ENCODE measurements at regions not wholly inside any gene's neighbourhood (a gene's known extent, or its start where the extent isn't known, plus 50 kb on each side); places are given as distances from the start of the nearest gene placed in this dataset.
"Not testable (repeated sequence)": the region's sequence is repeated elsewhere in the genome, so short reads cannot be mapped to it uniquely, and the experiment has no call there.

DNA sequence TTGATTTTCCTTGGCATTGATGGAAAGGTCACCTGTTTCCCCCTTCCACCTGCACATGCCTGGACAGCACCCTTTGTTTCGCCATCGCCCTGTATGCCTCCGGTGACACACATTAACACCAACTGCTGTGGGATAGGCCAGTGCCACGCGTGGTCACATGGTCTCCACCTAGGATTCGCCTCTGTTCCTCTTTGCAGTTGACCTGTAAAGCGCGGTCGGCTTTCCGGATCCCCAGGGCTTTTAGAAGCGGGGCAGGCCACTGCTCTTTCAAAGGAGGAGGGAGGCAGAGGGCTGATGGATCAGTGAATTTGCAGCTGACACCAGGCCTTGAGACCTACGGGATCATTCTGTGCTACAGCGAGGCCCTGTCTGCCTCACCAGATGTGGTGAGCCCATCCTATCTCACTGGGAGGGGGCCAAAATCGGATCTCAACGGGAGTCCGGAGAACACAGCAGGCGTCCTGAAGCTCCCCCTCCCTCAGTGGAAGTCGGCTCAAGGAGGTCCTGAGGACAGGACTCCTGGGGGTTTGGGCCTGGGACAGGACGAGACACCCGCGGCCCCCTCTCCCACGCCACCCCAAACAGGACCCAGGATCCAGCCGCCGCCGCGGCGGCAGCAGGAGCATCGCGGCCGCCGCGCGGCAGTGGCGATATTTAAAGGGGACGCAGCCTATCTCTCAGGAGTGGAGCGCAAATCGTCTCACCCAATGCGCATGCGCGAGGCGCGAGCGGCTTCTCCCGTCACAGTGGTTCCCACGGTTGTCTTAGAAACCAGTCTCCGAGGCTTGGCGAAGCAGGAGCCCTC, 973.8 kb upstream of the DEFB115 start:
- not testable (repeated sequence) for H3K9me3 ChIP-seq (ENCODE audit: control insufficient read depth, low read length); H3K4me1 ChIP-seq (ENCODE audit: control insufficient read depth, insufficient read depth, low read length, poor library complexity, severe bottlenecking); H3K27me3 ChIP-seq (replicated peaks; ENCODE audit: control insufficient read depth, insufficient read depth, low read length, poor library complexity, severe bottlenecking); H3K36me3 ChIP-seq (ENCODE audit: control insufficient read depth, insufficient read depth, low read length)
- Histone ChIP-seq H3K4me3 (ENCODE audit: insufficient read depth, low read depth, low read length, poor library complexity, severe bottlenecking) (peak overlapping the region; percentile 48), H3K27ac (ENCODE audit: insufficient read depth, low read length, poor library complexity, severe bottlenecking) (peak overlapping the region; percentile 7)
- peak in 2 of 3 donors; percentile 74 to 76 for DNase-seq

DNA sequence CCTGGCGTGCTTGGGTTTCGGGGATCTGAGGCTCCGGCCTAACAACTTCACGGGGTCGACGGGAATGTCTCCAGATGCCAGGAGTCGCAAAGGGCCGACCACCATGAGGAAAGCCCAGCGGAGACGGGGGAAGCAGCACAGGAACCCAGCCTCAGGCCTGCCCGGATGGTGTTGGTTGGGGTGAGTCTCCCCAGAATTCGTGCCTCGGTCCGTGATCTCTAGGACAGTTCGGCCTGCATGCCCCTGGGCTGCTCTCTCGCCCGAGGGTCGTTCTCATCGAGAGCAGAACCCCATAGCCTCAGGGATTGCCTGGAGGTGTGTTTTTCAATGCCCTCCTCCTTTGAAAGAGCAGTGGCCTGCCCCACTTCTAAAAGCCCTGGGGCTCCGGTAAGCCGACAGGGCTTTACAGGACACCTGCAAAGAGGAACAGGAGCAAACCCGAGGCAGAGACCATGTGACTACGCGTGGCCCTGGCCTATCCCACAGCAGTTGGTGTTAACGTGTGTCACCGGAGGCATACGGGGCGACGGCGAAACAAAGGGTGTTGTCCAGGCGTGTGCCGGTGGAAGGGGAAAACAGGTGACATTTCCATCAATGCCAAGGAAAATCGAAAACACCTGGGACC, 973.1 kb upstream of the DEFB115 start:
- Histone ChIP-seq H3K9me3 (ENCODE audit: control insufficient read depth, low read length) (no peaks in the 10 kb centered on the region), H3K27me3 (replicated peaks; ENCODE audit: control insufficient read depth, insufficient read depth, low read length, poor library complexity, severe bottlenecking) (no peaks in the 10 kb centered on the region), H3K4me1 (ENCODE audit: control insufficient read depth, insufficient read depth, low read length, poor library complexity, severe bottlenecking) (no peaks in the 10 kb centered on the region), H3K4me3 (ENCODE audit: insufficient read depth, low read depth, low read length, poor library complexity, severe bottlenecking) (peak overlapping the region; percentile 48), H3K27ac (ENCODE audit: insufficient read depth, low read length, poor library complexity, severe bottlenecking) (no peak overlapping the region), H3K36me3 (ENCODE audit: control insufficient read depth, insufficient read depth, low read length) (no peaks in the 10 kb centered on the region)
- DNase-seq = no peak

DNA sequence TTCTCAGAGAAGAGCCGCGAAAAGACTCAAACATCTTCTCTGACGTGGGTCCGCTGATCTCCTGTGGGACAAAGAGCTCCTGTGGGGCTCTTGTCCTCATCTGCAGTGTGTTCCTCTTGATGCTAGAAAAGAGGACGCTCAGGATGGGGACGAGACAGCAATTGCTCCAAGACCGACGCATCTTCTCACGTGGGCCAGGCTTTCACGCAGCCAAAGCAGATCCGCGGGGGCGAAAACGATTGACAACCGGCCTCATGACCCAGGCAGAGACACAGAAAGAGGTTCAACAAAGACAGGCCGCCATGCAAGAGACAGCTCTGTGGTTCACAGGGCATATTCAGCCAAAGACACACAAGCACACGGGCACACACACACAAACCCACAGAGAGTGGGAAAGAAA, 971.8 kb upstream of the DEFB115 start:
- Histone ChIP-seq H3K36me3 (ENCODE audit: control insufficient read depth, insufficient read depth, low read length) (no peaks in the 10 kb centered on the region), H3K4me3 (ENCODE audit: insufficient read depth, low read depth, low read length, poor library complexity, severe bottlenecking) (no peak overlapping the region), H3K4me1 (ENCODE audit: control insufficient read depth, insufficient read depth, low read length, poor library complexity, severe bottlenecking) (no peaks in the 10 kb centered on the region), H3K27me3 (replicated peaks; ENCODE audit: control insufficient read depth, insufficient read depth, low read length, poor library complexity, severe bottlenecking) (no peaks in the 10 kb centered on the region), H3K27ac (ENCODE audit: insufficient read depth, low read length, poor library complexity, severe bottlenecking) (no peak overlapping the region), H3K9me3 (ENCODE audit: control insufficient read depth, low read length) (no peaks in the 10 kb centered on the region)
- DNase-seq = no peak

DNA sequence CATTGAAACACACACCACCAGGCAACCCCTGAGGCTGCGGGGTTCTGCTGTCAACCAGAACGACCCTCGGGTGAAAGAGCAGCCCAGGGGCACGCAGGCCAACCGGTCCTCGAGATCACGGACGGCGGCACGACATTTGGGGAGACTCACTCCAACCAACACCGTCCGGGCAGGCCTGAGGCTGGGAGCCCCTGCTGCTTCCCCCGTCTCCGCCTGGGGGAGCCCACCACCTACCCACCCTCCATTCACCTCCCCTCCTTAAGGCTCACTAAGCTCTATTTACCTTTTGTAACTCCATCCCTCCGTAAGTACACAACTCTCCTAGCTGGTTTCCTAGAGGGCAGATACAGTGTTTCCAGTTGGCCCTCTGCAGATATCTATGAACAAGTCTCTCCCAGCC, 971.3 kb upstream of the DEFB115 start:
- no peaks in the 10 kb centered on the region for H3K36me3 ChIP-seq (ENCODE audit: control insufficient read depth, insufficient read depth, low read length)
- no peak overlapping the region for H3K27ac ChIP-seq (ENCODE audit: insufficient read depth, low read length, poor library complexity, severe bottlenecking)
- H3K27me3 ChIP-seq (replicated peaks; ENCODE audit: control insufficient read depth, insufficient read depth, low read length, poor library complexity, severe bottlenecking) = no peaks in the 10 kb centered on the region
- no peaks in the 10 kb centered on the region for H3K4me1 ChIP-seq (ENCODE audit: control insufficient read depth, insufficient read depth, low read length, poor library complexity, severe bottlenecking)
- no peaks in the 10 kb centered on the region for H3K9me3 ChIP-seq (ENCODE audit: control insufficient read depth, low read length)
- H3K4me3 ChIP-seq (ENCODE audit: insufficient read depth, low read depth, low read length, poor library complexity, severe bottlenecking) = no peak overlapping the region
- no peak for DNase-seq

GRCh38 chr20:30287459-30287858, 970.0 kb upstream of the DEFB115 start:
- not testable (repeated sequence) for H3K27ac ChIP-seq (ENCODE audit: insufficient read depth, low read length, poor library complexity, severe bottlenecking); H3K4me3 ChIP-seq (ENCODE audit: insufficient read depth, low read depth, low read length, poor library complexity, severe bottlenecking); DNase-seq; H3K9me3 ChIP-seq (ENCODE audit: control insufficient read depth, low read length); H3K4me1 ChIP-seq (ENCODE audit: control insufficient read depth, insufficient read depth, low read length, poor library complexity, severe bottlenecking); H3K36me3 ChIP-seq (ENCODE audit: control insufficient read depth, insufficient read depth, low read length); H3K27me3 ChIP-seq (replicated peaks; ENCODE audit: control insufficient read depth, insufficient read depth, low read length, poor library complexity, severe bottlenecking)

DNA sequence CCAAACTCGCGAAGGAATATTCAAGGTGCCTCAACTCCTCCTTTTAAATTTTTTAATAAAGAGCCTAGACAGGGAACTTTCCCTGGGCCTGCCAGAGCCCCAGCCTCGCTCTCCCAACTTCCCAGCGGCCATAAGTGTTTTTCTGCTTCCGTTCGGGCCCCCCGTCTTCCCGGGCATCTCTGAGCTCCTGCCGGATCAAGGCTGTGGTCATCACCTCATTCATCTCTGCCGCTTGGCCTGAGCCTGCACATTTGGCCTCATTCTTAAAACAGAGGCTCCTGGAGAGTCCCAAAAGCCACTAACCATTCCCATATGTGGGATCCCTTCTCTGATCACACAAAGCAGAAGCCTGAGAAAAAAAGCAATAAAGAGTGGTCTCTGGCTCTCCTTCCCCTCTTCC, 969.1 kb upstream of the DEFB115 start:
- H3K27me3 ChIP-seq (replicated peaks; ENCODE audit: control insufficient read depth, insufficient read depth, low read length, poor library complexity, severe bottlenecking) = no peaks in the 10 kb centered on the region
- H3K4me1 ChIP-seq (ENCODE audit: control insufficient read depth, insufficient read depth, low read length, poor library complexity, severe bottlenecking) = no peaks in the 10 kb centered on the region
- H3K36me3 ChIP-seq (ENCODE audit: control insufficient read depth, insufficient read depth, low read length) = no peaks in the 10 kb centered on the region
- H3K4me3 ChIP-seq (ENCODE audit: insufficient read depth, low read depth, low read length, poor library complexity, severe bottlenecking) = no peak overlapping the region
- H3K9me3 ChIP-seq (ENCODE audit: control insufficient read depth, low read length) = no peaks in the 10 kb centered on the region
- no peak for DNase-seq
- no peak overlapping the region for H3K27ac ChIP-seq (ENCODE audit: insufficient read depth, low read length, poor library complexity, severe bottlenecking)

DNA sequence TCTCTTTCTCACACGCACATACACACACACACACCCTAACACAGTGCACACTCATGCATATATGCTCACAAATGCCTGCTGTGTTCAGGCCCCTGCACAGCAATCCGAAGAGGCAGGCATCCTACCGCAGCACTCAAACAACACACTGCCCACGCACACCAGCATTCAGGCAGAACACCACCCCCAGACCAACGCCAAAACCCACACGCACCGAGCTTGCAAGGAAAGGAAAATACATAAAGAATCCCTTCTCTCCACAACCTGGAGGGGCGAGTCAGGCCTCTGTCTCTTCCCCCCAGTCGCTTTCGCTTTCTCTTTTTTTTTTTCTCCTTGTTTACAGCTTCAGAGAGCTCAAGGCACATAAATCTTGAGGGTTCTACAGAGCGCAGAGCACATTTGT, 968.4 kb upstream of the DEFB115 start:
- not testable (repeated sequence) for H3K9me3 ChIP-seq (ENCODE audit: control insufficient read depth, low read length); H3K4me1 ChIP-seq (ENCODE audit: control insufficient read depth, insufficient read depth, low read length, poor library complexity, severe bottlenecking); H3K36me3 ChIP-seq (ENCODE audit: control insufficient read depth, insufficient read depth, low read length); H3K27me3 ChIP-seq (replicated peaks; ENCODE audit: control insufficient read depth, insufficient read depth, low read length, poor library complexity, severe bottlenecking); DNase-seq; H3K27ac ChIP-seq (ENCODE audit: insufficient read depth, low read length, poor library complexity, severe bottlenecking)
- H3K4me3 ChIP-seq (ENCODE audit: insufficient read depth, low read depth, low read length, poor library complexity, severe bottlenecking) = peak overlapping the region; percentile 40

- not testable (repeated sequence) for DNase-seq; H3K27me3 ChIP-seq (replicated peaks; ENCODE audit: control insufficient read depth, insufficient read depth, low read length, poor library complexity, severe bottlenecking); H3K36me3 ChIP-seq (ENCODE audit: control insufficient read depth, insufficient read depth, low read length); H3K4me1 ChIP-seq (ENCODE audit: control insufficient read depth, insufficient read depth, low read length, poor library complexity, severe bottlenecking); H3K9me3 ChIP-seq (ENCODE audit: control insufficient read depth, low read length)
- H3K4me3 ChIP-seq (ENCODE audit: insufficient read depth, low read depth, low read length, poor library complexity, severe bottlenecking) = peak overlapping the region; percentile 40
- H3K27ac ChIP-seq (ENCODE audit: insufficient read depth, low read length, poor library complexity, severe bottlenecking) = peak overlapping the region; percentile 48
Measured at GRCh38 chr20:30289711-30290141, 967.7 kb upstream of the DEFB115 start.

GRCh38 chr20:30290361-30291063, 967.0 kb upstream of the DEFB115 start:
- not testable (repeated sequence) for H3K4me3 ChIP-seq (ENCODE audit: insufficient read depth, low read depth, low read length, poor library complexity, severe bottlenecking); H3K27ac ChIP-seq (ENCODE audit: insufficient read depth, low read length, poor library complexity, severe bottlenecking)
- DNase-seq = peak in 1 of 3 donors; percentile 25

DNA sequence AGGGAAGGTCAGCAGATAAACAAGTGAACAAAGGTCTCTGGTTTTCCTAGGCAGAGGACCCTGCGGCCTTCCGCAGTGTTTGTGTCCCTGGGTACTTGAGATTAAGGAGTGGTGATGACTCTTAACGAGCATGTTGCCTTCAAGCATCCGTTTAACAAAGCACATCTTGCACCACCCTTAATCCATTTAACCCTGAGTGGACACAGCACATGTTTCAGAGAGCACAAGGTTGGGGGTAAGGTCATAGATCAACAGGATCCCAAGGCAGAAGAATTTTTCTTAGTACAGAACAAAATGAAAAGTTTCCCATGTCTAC, 966.4 kb upstream of the DEFB115 start:
- H3K4me3 ChIP-seq (ENCODE audit: insufficient read depth, low read depth, low read length, poor library complexity, severe bottlenecking); H3K27ac ChIP-seq (ENCODE audit: insufficient read depth, low read length, poor library complexity, severe bottlenecking); H3K9me3 ChIP-seq (ENCODE audit: control insufficient read depth, low read length); DNase-seq; H3K4me1 ChIP-seq (ENCODE audit: control insufficient read depth, insufficient read depth, low read length, poor library complexity, severe bottlenecking); H3K27me3 ChIP-seq (replicated peaks; ENCODE audit: control insufficient read depth, insufficient read depth, low read length, poor library complexity, severe bottlenecking); H3K36me3 ChIP-seq (ENCODE audit: control insufficient read depth, insufficient read depth, low read length): not testable (repeated sequence)

More at GRCh38 chr20:30290361-30291063, 967.0 kb upstream of the DEFB115 start:
- not testable (repeated sequence) for H3K4me1 ChIP-seq (ENCODE audit: control insufficient read depth, insufficient read depth, low read length, poor library complexity, severe bottlenecking); H3K36me3 ChIP-seq (ENCODE audit: control insufficient read depth, insufficient read depth, low read length); H3K9me3 ChIP-seq (ENCODE audit: control insufficient read depth, low read length); H3K27me3 ChIP-seq (replicated peaks; ENCODE audit: control insufficient read depth, insufficient read depth, low read length, poor library complexity, severe bottlenecking)

All from effector memory CD4-positive, alpha-beta T cell (primary cell).